NCI-H82 (cell line): ENCODE measurements at regions not wholly inside any gene's neighbourhood (a gene's known extent, or its start where the extent isn't known, plus 50 kb on each side); places are given as distances from the start of the nearest gene placed in this dataset.
A peak's percentile ranks its signal among the peaks of the same experiment; 100 is the strongest.
"Not testable (repeated sequence)": the region's sequence is repeated elsewhere in the genome, so short reads cannot be mapped to it uniquely, and the experiment has no call there.

Source experiments
- DNase-seq: peaks from one replicate; lab custom pipeline; 2025; lab: John Stamatoyannopoulos, UW

- no peak for DNase-seq
Observed at GRCh38 chr4:126738926-126739325, 893.8 kb upstream of the INTU start.

GRCh38 chr4:126740687-126741086 is 892.1 kb upstream of the INTU start:
- DNase-seq = no peak

GRCh38 chr4:126742048-126742447 is 890.7 kb upstream of the INTU start:
- DNase-seq = no peak

- no peak for DNase-seq
Observed at GRCh38 chr4:126742885-126743284, 889.9 kb upstream of the INTU start.

- no peak for DNase-seq
Observed at GRCh38 chr4:126748736-126749135, 884.0 kb upstream of the INTU start.

GRCh38 chr4:126750723-126751122 is 882.0 kb upstream of the INTU start:
- DNase-seq = no peak

- DNase-seq = no peak
Observed at GRCh38 chr4:126752126-126752525, 880.6 kb upstream of the INTU start.

- DNase-seq = no peak
Observed at GRCh38 chr4:126752702-126753101, 880.1 kb upstream of the INTU start.

- no peak for DNase-seq
Observed at GRCh38 chr4:126753592-126753991, 879.2 kb upstream of the INTU start.

- DNase-seq = no peak
Observed at GRCh38 chr4:126755506-126755905, 877.3 kb upstream of the INTU start.

- DNase-seq = no peak
Observed at GRCh38 chr4:126756050-126756829, 876.5 kb upstream of the INTU start.

GRCh38 chr4:126757219-126757618 is 875.5 kb upstream of the INTU start:
- DNase-seq = no peak

- DNase-seq = no peak
Observed at GRCh38 chr4:126758493-126758892, 874.3 kb upstream of the INTU start.

GRCh38 chr4:126761947-126762662 is 870.7 kb upstream of the INTU start:
- no peak for DNase-seq

GRCh38 chr4:126762663-126763247 is 870.0 kb upstream of the INTU start:
- no peak for DNase-seq

- DNase-seq = no peak
Observed at GRCh38 chr4:126766241-126766640, 866.5 kb upstream of the INTU start.

- DNase-seq = no peak
Observed at GRCh38 chr4:126768338-126768737, 864.4 kb upstream of the INTU start.

GRCh38 chr4:126770811-126771553 is 861.8 kb upstream of the INTU start:
- not testable (repeated sequence) for DNase-seq

GRCh38 chr4:126771618-126772017 is 861.1 kb upstream of the INTU start:
- DNase-seq = peak; percentile 12

GRCh38 chr4:126772662-126773061 is 860.1 kb upstream of the INTU start:
- DNase-seq = no peak

GRCh38 chr4:126775485-126776106 is 857.2 kb upstream of the INTU start:
- DNase-seq = no peak

GRCh38 chr4:126776361-126776760 is 856.4 kb upstream of the INTU start:
- DNase-seq = no peak
